Fibroblast of skin of right quadriceps (primary cell): ENCODE measurements at regions not wholly inside any gene's neighbourhood (a gene's known extent, or its start where the extent isn't known, plus 50 kb on each side); places are given as distances from the start of the nearest gene placed in this dataset.
"Not testable (repeated sequence)": the region's sequence is repeated elsewhere in the genome, so short reads cannot be mapped to it uniquely, and the experiment has no call there.

Source experiments
- DNase-seq: peaks from one replicate; pipeline ENCODE4 v3.0.0-alpha.2; 2013

- DNase-seq, result no peak
Observed at GRCh38 chr12:38484821-38485449, 168.4 kb downstream of the ALG10B start.

GRCh38 chr12:38488866-38489265 lies 172.3 kb downstream of the ALG10B start:
- DNase-seq, result no peak

GRCh38 chr12:38490073-38490472 lies 173.5 kb downstream of the ALG10B start:
- DNase-seq, result no peak

- no peak for DNase-seq
Observed at GRCh38 chr12:38490941-38491340, 174.4 kb downstream of the ALG10B start.

- DNase-seq, result no peak
Observed at GRCh38 chr12:38501481-38501880, 184.9 kb downstream of the ALG10B start.

- DNase-seq, result no peak
Observed at GRCh38 chr12:38501991-38502390, 185.4 kb downstream of the ALG10B start.

- DNase-seq, result no peak
Observed at GRCh38 chr12:38502415-38502814, 185.8 kb downstream of the ALG10B start.

- DNase-seq, result no peak
Observed at GRCh38 chr12:38507839-38508238, 191.3 kb downstream of the ALG10B start.

GRCh38 chr12:38508246-38508645 lies 191.7 kb downstream of the ALG10B start:
- no peak for DNase-seq

GRCh38 chr12:38515912-38516311 lies 199.3 kb downstream of the ALG10B start:
- no peak for DNase-seq

GRCh38 chr12:38516418-38516817 lies 199.8 kb downstream of the ALG10B start:
- DNase-seq, result no peak

GRCh38 chr12:38523920-38524319 lies 207.3 kb downstream of the ALG10B start:
- no peak for DNase-seq

- DNase-seq, result no peak
Observed at GRCh38 chr12:38527631-38528030, 211.1 kb downstream of the ALG10B start.

GRCh38 chr12:38528527-38528926 lies 212.0 kb downstream of the ALG10B start:
- DNase-seq, result no peak

- DNase-seq, result not testable (repeated sequence)
Observed at GRCh38 chr12:38529281-38529680, 212.7 kb downstream of the ALG10B start.

- DNase-seq, result no peak
Observed at GRCh38 chr12:38538319-38538718, 221.7 kb downstream of the ALG10B start.

GRCh38 chr12:38540156-38540555 lies 223.6 kb downstream of the ALG10B start:
- no peak for DNase-seq

GRCh38 chr12:38541849-38542248 lies 225.3 kb downstream of the ALG10B start:
- no peak for DNase-seq

GRCh38 chr12:38543151-38543550 lies 226.6 kb downstream of the ALG10B start:
- no peak for DNase-seq

- no peak for DNase-seq
Observed at GRCh38 chr12:38544330-38545066, 227.9 kb downstream of the ALG10B start.

- DNase-seq, result no peak
Observed at GRCh38 chr12:38547586-38547985, 231.0 kb downstream of the ALG10B start.

GRCh38 chr12:38555620-38556591 lies 239.3 kb downstream of the ALG10B start:
- no peak for DNase-seq

- no peak for DNase-seq
Observed at GRCh38 chr12:38556647-38557046, 240.1 kb downstream of the ALG10B start.
